ENCODE measurements at regions not wholly inside any gene's neighbourhood (a gene's known extent, or its start where the extent isn't known, plus 50 kb on each side); places are given as distances from the start of the nearest gene placed in this dataset.
A peak's percentile ranks its signal among the peaks of the same experiment; 100 is the strongest.

GRCh38 chr1:164475834-164476233, 83.2 kb upstream of the PBX1 start:
- Histone ChIP-seq H3K4me1 (peaks cover 0 to 15% (median 4%) of the 10 kb centered on the region in 12 donors), H3K27ac (no peak overlapping the region), H3K9me3 (no peaks in the 10 kb centered on the region), H3K4me3 (no peak overlapping the region), H3K27me3 (no peaks in the 10 kb centered on the region), H3K36me3 (no peaks in the 10 kb centered on the region)
- TF ChIP-seq, protein P1, sequence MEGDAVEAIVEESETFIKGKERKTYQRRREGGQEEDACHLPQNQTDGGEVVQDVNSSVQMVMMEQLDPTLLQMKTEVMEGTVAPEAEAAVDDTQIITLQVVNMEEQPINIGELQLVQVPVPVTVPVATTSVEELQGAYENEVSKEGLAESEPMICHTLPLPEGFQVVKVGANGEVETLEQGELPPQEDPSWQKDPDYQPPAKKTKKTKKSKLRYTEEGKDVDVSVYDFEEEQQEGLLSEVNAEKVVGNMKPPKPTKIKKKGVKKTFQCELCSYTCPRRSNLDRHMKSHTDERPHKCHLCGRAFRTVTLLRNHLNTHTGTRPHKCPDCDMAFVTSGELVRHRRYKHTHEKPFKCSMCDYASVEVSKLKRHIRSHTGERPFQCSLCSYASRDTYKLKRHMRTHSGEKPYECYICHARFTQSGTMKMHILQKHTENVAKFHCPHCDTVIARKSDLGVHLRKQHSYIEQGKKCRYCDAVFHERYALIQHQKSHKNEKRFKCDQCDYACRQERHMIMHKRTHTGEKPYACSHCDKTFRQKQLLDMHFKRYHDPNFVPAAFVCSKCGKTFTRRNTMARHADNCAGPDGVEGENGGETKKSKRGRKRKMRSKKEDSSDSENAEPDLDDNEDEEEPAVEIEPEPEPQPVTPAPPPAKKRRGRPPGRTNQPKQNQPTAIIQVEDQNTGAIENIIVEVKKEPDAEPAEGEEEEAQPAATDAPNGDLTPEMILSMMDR (IDR thresholded peaks at IDR 0.05): no peak
- no peak for TF ChIP-seq POLR2A (IDR thresholded peaks at IDR 0.05)
- WGBS, 4 donors: 60 to 79% (median 72%) methylated on average over 7 of the region's 7 CpGs
- DNase-seq: no peak
- intact Hi-C loops (cut with DNase I): no loop called here
- ATAC-seq: peak in 2 of 4 donors; percentile 24 to 58

- no peak for TF ChIP-seq POLR2A (IDR thresholded peaks at IDR 0.05)
- TF ChIP-seq, protein P1 (IDR thresholded peaks at IDR 0.05): no peak
- intact Hi-C loops (cut with DNase I): no loop called here
These were observed 81.6 kb upstream of the PBX1 start for GRCh38 chr1:164477343-164477742.

DNA sequence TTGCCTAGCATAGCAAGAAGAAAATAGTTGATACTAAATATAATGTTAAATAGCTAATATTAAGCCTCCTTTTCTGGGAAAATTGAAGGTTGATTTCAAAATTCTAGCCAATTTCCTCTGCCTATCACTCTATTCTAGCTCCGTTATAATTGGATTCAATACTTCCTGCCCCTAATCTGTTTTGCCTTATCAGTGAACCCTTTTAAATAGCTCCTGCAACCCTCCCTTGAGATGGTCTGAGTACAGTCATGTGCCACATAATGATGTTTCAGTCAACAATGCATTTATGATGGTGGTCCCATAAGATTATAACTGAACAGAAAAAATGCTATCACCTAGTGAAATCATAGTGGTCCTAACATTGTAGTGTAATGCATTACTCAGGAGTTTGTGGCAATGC, 79.7 kb upstream of the PBX1 start:
- intact Hi-C loops (cut with DNase I): no loop called here
- no peak for TF ChIP-seq POLR2A (IDR thresholded peaks at IDR 0.05)
- TF ChIP-seq, protein P1 (IDR thresholded peaks at IDR 0.05): no peak
- ATAC-seq: no peak
- Histone ChIP-seq H3K4me3 (no peak overlapping the region), H3K9me3 (no peaks in the 10 kb centered on the region), H3K36me3 (no peaks in the 10 kb centered on the region), H3K4me1 (peaks cover 0 to 10% (median 0%) of the 10 kb centered on the region in 12 donors), H3K27ac (no peak overlapping the region), H3K27me3 (no peaks in the 10 kb centered on the region)
- no peak for DNase-seq
- WGBS, 4 donors: 9 to 25% (median 19%) methylated on average over 1 of the region's 1 CpG

More at GRCh38 chr1:164477343-164477742, 81.6 kb upstream of the PBX1 start:
- H3K4me1 ChIP-seq: peaks cover 0 to 15% (median 4%) of the 10 kb centered on the region in 12 donors
- WGBS, 4 donors: 78 to 86% (median 80%) methylated on average over 4 of the region's 4 CpGs
- no peak for ATAC-seq
- no peak overlapping the region for H3K27ac ChIP-seq
- H3K27me3 ChIP-seq: no peaks in the 10 kb centered on the region
- no peak overlapping the region for H3K4me3 ChIP-seq
- no peak for DNase-seq
- no peaks in the 10 kb centered on the region for H3K9me3 ChIP-seq
- H3K36me3 ChIP-seq: no peaks in the 10 kb centered on the region

DNA sequence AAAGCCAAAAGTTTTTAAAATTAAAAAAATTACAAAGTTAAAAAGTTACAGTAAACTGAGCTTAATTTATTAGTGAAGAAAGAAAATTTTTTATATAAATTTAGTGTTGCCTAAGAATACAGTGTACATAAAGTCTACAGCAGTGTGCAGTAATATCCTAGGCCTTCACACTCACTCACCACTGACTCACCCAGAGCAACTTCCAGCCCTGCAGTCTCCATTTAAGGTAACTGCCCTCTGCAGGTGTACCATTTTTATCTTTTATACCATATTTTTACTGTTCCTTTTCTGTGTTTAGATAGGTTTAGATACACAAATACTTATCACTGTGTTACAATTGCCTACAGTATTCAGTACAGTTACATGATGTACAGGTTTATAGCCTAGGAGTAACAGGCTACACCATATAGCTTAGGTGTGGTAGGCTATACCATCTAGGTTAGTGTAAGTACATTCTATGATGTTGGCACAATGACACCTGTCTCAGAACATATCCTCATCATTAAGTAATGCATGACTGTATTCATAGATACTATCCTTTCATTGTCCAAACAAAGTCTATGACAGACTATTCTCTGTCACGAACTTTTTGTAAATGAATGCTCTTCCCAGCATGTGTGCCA, 78.6 kb upstream of the PBX1 start:
- intact Hi-C loops (cut with DNase I): no loop called here
- no peak for ATAC-seq
- H3K27ac ChIP-seq: no peak overlapping the region
- H3K4me1 ChIP-seq: peaks cover 0 to 10% (median 0%) of the 10 kb centered on the region in 12 donors
- no peak for TF ChIP-seq POLR2A (IDR thresholded peaks at IDR 0.05)
- TF ChIP-seq, protein P1 (IDR thresholded peaks at IDR 0.05): no peak
- no peaks in the 10 kb centered on the region for H3K9me3 ChIP-seq
- DNase-seq: no peak
- no peaks in the 10 kb centered on the region for H3K36me3 ChIP-seq
- 46 to 100% (median 93%) methylated on average over 1 of the region's 1 CpG for WGBS, 4 donors
- no peaks in the 10 kb centered on the region for H3K27me3 ChIP-seq
- H3K4me3 ChIP-seq: no peak overlapping the region

Data from heart left ventricle (tissue), 16 donors.